ENCODE measurements at regions not wholly inside any gene's neighbourhood (a gene's known extent, or its start where the extent isn't known, plus 50 kb on each side); places are given as distances from the start of the nearest gene placed in this dataset.

- no peak overlapping the region for H3K4me3 ChIP-seq
- ATAC-seq, result no peak
- H3K4me1 ChIP-seq, result no peaks in the 10 kb centered on the region
- intact Hi-C loops (cut with DNase I), result no loop called here
- H3K27ac ChIP-seq, result no peak overlapping the region
- TF ChIP-seq CTCF (IDR thresholded peaks at IDR 0.05), result no peak
- H3K9me3 ChIP-seq, result peaks cover 0 to 6% of the 10 kb centered on the region in 2 donors
- no peak for DNase-seq
- H3K36me3 ChIP-seq, result no peaks in the 10 kb centered on the region
- no peaks in the 10 kb centered on the region for H3K27me3 ChIP-seq
Measured at GRCh38 chr4:147182041-147182440, 236.4 kb upstream of the TTC29 start.

- Histone ChIP-seq H3K9me3 (peaks cover 0 to 9% of the 10 kb centered on the region in 2 donors), H3K4me3 (no peak overlapping the region), H3K4me1 (no peaks in the 10 kb centered on the region), H3K27ac (no peak overlapping the region), H3K27me3 (no peaks in the 10 kb centered on the region), H3K36me3 (no peaks in the 10 kb centered on the region)
- no peak for ATAC-seq
- no peak for TF ChIP-seq CTCF (IDR thresholded peaks at IDR 0.05)
- DNase-seq, result no peak
- intact Hi-C loops (cut with DNase I), result no loop called here
Measured at GRCh38 chr4:147192679-147193078, 247.0 kb upstream of the TTC29 start.

GRCh38 chr4:147194114-147194513, 248.4 kb upstream of the TTC29 start:
- TF ChIP-seq CTCF (IDR thresholded peaks at IDR 0.05), result no peak
- Histone ChIP-seq H3K27ac (no peak overlapping the region), H3K36me3 (no peaks in the 10 kb centered on the region), H3K27me3 (no peaks in the 10 kb centered on the region), H3K4me3 (no peak overlapping the region), H3K4me1 (no peaks in the 10 kb centered on the region), H3K9me3 (no peaks in the 10 kb centered on the region)
- intact Hi-C loops (cut with DNase I), result no loop called here
- ATAC-seq (no peak), DNase-seq (no peak)

- no peak overlapping the region for H3K4me3 ChIP-seq
- H3K4me1 ChIP-seq, result no peaks in the 10 kb centered on the region
- no peaks in the 10 kb centered on the region for H3K36me3 ChIP-seq
- no peak for TF ChIP-seq CTCF (IDR thresholded peaks at IDR 0.05)
- DNase-seq, result no peak
- no peaks in the 10 kb centered on the region for H3K9me3 ChIP-seq
- no peak for ATAC-seq
- H3K27me3 ChIP-seq, result no peaks in the 10 kb centered on the region
- intact Hi-C loops (cut with DNase I), result no loop called here
- no peak overlapping the region for H3K27ac ChIP-seq
Measured at GRCh38 chr4:147194604-147195003, 248.9 kb upstream of the TTC29 start.

GRCh38 chr4:147195386-147195785, 249.7 kb upstream of the TTC29 start:
- H3K36me3 ChIP-seq, result no peaks in the 10 kb centered on the region

More at GRCh38 chr4:147195386-147195785, 249.7 kb upstream of the TTC29 start:
- Histone ChIP-seq H3K27ac (no peak overlapping the region), H3K27me3 (no peaks in the 10 kb centered on the region), H3K4me1 (no peaks in the 10 kb centered on the region), H3K9me3 (no peaks in the 10 kb centered on the region), H3K4me3 (no peak overlapping the region)
- no peak for ATAC-seq
- TF ChIP-seq CTCF (IDR thresholded peaks at IDR 0.05), result no peak
- intact Hi-C loops (cut with DNase I), result no loop called here
- DNase-seq, result no peak

Data from left lung (tissue), 4 donors.